ENCODE measurements at regions not wholly inside any gene's neighbourhood (a gene's known extent, or its start where the extent isn't known, plus 50 kb on each side); places are given as distances from the start of the nearest gene placed in this dataset.

- Histone ChIP-seq H3K4me1 (ENCODE audit: control insufficient read depth, insufficient read depth, low read length) (no peaks in the 10 kb centered on the region), H3K36me3 (ENCODE audit: control insufficient read depth, insufficient read depth, low read length) (no peaks in the 10 kb centered on the region), H3K27me3 (ENCODE audit: control insufficient read depth, insufficient read depth, low read length) (peaks cover 4% of the 10 kb centered on the region), H3K4me3 (ENCODE audit: low read depth in 2 of 2, low read length in 2 of 2) (no peak overlapping the region), H3K27ac (ENCODE audit: low read length) (no peak overlapping the region), H3K9me3 (ENCODE audit: control insufficient read depth, insufficient read depth, low read depth, low read length) (no peaks in the 10 kb centered on the region)
- in situ Hi-C loops (cut with HindIII; ENCODE audit: low pct_unique_long_range_greater_than_20kb, low sequenced_read_pairs) (no loop called here), intact Hi-C loops (cut with micrococcal nuclease; ENCODE audit: unreplicated experiment) (no loop called here)
- TF ChIP-seq REST (IDR thresholded peaks at IDR 0.05; ENCODE audit: insufficient read depth in 1 of 2, low read depth in 2 of 2, low read length in 1 of 2), result no peak
- no peak for TF ChIP-seq CTCF (IDR thresholded peaks at IDR 0.05)
- no peak for TF ChIP-seq POLR2AphosphoS5 (IDR thresholded peaks at IDR 0.05; ENCODE audit: low read depth, low read length)
- TF ChIP-seq TCF7L2 (IDR thresholded peaks at IDR 0.05; ENCODE audit: low read depth, low read length), result no peak
- no peak for TF ChIP-seq SIN3A (IDR thresholded peaks at IDR 0.05; ENCODE audit: borderline replicate concordance, insufficient read depth, low read depth, low read length)
- CTCF ChIA-PET, result no interaction called here
- POLR2A ChIA-PET, result interaction anchor here (0.6 kb wide), 1 partner anchor 487 kb away, joined by 3 read pairs; no protein-coding TSS in a partner anchor
- no TSS peak for BruUV-seq (replicated peaks)
- ATAC-seq (no peak), DNase-seq (ENCODE audit: low read depth, low spot score) (no peak)
These were observed 165.5 kb downstream of the PTPN11 start for GRCh38 chr12:112584266-112584722.

GRCh38 chr12:112586148-112586783 is 167.5 kb downstream of the PTPN11 start:
- ChIA-PET POLR2A (no interaction called here), CTCF (no interaction called here)
- ATAC-seq, result no peak
- in situ Hi-C loops (cut with HindIII; ENCODE audit: low pct_unique_long_range_greater_than_20kb, low sequenced_read_pairs), result no loop called here
- intact Hi-C loops (cut with micrococcal nuclease; ENCODE audit: unreplicated experiment), result no loop called here
- TF ChIP-seq SIN3A (IDR thresholded peaks at IDR 0.05; ENCODE audit: borderline replicate concordance, insufficient read depth, low read depth, low read length), result no peak
- no peak for TF ChIP-seq REST (IDR thresholded peaks at IDR 0.05; ENCODE audit: insufficient read depth in 1 of 2, low read depth in 2 of 2, low read length in 1 of 2)
- TF ChIP-seq TCF7L2 (IDR thresholded peaks at IDR 0.05; ENCODE audit: low read depth, low read length), result no peak
- no peak for TF ChIP-seq POLR2AphosphoS5 (IDR thresholded peaks at IDR 0.05; ENCODE audit: low read depth, low read length)
- TF ChIP-seq CTCF (IDR thresholded peaks at IDR 0.05), result no peak
- Histone ChIP-seq H3K27ac (ENCODE audit: low read length) (no peak overlapping the region), H3K36me3 (ENCODE audit: control insufficient read depth, insufficient read depth, low read length) (no peaks in the 10 kb centered on the region), H3K4me1 (ENCODE audit: control insufficient read depth, insufficient read depth, low read length) (no peaks in the 10 kb centered on the region), H3K4me3 (ENCODE audit: low read depth in 2 of 2, low read length in 2 of 2) (no peak overlapping the region), H3K27me3 (ENCODE audit: control insufficient read depth, insufficient read depth, low read length) (peaks cover 4% of the 10 kb centered on the region), H3K9me3 (ENCODE audit: control insufficient read depth, insufficient read depth, low read depth, low read length) (no peaks in the 10 kb centered on the region)
- BruUV-seq (replicated peaks), result no TSS peak
- DNase-seq (ENCODE audit: low read depth, low spot score), result no peak
